Rectal smooth muscle tissue (tissue), 1 donor: ENCODE measurements at regions not wholly inside any gene's neighbourhood (a gene's known extent, or its start where the extent isn't known, plus 50 kb on each side); places are given as distances from the start of the nearest gene placed in this dataset.
"Not testable (repeated sequence)": the region's sequence is repeated elsewhere in the genome, so short reads cannot be mapped to it uniquely, and the experiment has no call there.

Source experiments
- H3K27ac ChIP-seq: one replicate; pipeline ENCODE4 v1.7.0; 2013; ENCODE audit warnings: low read depth, low read length, inconsistent platforms
- H3K27me3 ChIP-seq: one replicate; pipeline ENCODE4 v1.7.0; 2013; ENCODE audit warnings: low read length; ENCODE audit not compliant: control insufficient read depth, insufficient read depth
- H3K36me3 ChIP-seq: one replicate; pipeline ENCODE4 v1.7.0; 2013; ENCODE audit warnings: low read length; ENCODE audit not compliant: control insufficient read depth, insufficient read depth
- H3K4me1 ChIP-seq: one replicate; pipeline ENCODE4 v1.7.0; 2013; ENCODE audit warnings: low read length; ENCODE audit not compliant: control insufficient read depth, insufficient read depth
- H3K4me3 ChIP-seq: one replicate; pipeline ENCODE4 v1.7.0; 2013; ENCODE audit warnings: low read length
- H3K9ac ChIP-seq: one replicate; pipeline ENCODE4 v1.7.0; 2013; ENCODE audit warnings: low read length

DNA sequence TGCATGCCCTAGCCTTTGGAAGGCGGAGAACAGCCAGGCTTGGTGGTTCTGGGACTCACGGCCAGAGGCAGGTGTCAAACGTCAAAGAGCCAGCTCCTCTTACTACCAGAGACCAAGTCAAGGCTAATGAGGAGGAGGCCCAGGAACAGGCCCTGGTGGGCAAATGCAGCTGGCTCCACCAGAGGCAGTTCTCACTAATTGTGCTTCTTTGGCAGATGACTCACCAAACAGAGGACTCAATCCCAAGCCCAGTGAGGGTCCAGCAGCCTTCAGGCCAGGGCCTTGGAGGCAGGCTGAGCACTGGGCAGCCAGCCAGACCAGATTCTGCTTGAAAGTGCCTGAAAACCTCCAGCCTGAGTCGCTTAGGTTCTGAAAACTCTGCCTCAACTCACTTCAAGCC lies 336.5 kb upstream of the CDH5 start:
- H3K4me3 ChIP-seq, result no peak overlapping the region
- no peaks in the 10 kb centered on the region for H3K36me3 ChIP-seq
- H3K9ac ChIP-seq, result no peak overlapping the region
- no peaks in the 10 kb centered on the region for H3K4me1 ChIP-seq
- no peak overlapping the region for H3K27ac ChIP-seq
- H3K27me3 ChIP-seq, result no peaks in the 10 kb centered on the region

DNA sequence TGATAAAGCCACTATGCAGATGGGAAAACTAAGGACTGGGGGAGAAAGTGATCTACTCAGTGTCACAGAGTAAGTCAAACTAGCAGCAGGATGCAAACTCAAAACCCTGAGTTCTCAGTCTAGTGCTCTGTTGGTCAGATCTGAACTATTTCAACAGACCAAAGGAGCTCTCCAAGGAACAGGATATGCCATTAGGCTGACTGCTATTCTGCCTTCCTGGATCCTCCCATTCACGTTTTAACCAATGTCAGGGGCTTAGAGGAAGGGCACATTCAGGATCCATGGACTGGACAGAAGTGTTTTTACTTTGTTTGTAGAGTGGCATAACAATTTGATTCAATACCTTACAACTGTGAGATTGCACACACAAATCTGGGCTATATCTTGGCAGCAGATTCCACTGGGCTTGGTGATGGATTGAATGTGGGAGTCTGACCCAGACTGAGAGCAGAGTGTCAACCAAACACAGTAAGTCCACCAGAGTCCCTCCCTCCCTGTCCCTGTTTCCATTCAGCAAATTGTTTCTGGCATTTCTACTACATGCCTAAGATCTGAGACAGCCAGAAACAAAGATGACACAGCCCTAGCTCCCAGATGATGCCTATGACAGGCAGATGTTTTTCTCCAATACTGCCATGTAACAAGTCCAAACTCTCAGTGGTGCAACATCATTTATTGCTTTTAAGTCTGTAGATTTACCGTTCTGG lies 337.8 kb upstream of the CDH5 start:
- H3K9ac ChIP-seq, result no peak overlapping the region
- H3K27me3 ChIP-seq, result no peaks in the 10 kb centered on the region
- H3K36me3 ChIP-seq, result no peaks in the 10 kb centered on the region
- H3K27ac ChIP-seq, result no peak overlapping the region
- H3K4me3 ChIP-seq, result no peak overlapping the region
- no peaks in the 10 kb centered on the region for H3K4me1 ChIP-seq

DNA sequence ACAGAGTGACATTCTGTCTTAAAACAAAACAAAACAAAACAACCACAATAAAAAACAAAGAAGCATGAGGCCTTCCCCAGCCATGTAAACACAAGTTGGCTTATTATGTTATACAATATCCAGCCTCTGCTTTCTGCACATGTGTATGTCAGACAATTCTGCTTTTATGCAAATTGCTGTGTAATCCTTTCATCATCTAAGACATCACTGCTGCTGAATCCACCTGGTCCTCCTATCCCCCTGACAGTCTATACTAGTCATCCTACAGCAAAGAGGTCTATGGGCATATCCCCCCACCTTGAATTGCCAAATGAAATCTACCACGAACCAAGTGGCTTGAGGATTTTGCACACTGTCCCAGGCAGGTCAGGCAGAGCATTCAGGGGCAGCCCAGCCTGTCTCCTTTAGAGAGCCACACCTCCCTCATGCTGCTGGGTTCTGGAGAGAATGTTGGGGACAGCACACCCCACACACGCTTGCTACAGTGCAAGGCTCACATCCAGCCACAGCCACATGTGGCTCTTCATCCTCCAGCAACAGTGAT lies 339.6 kb upstream of the CDH5 start:
- Histone ChIP-seq H3K4me3 (no peak overlapping the region), H3K4me1 (no peaks in the 10 kb centered on the region), H3K27ac (no peak overlapping the region), H3K9ac (no peak overlapping the region), H3K36me3 (no peaks in the 10 kb centered on the region), H3K27me3 (no peaks in the 10 kb centered on the region)

DNA sequence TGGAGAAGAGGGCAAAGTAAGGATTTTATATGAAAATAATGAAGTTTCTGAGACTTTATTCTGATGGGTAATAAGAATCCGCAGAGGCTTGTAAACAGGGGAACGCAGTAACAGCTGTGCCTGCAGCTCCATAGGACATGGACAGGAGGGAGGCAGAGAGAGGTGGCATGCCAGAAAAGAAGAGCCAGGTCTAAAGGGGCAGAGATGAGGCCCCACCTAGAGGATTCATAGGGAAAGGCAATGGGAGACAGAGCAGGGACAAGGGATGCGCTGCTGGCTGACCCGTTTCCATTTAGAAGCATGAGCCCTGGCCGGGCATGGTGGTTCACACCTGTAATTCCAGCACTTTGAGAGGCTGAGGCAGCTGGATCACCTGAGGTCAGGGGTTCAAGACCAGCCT lies 340.3 kb upstream of the CDH5 start:
- no peak overlapping the region for H3K9ac ChIP-seq
- no peaks in the 10 kb centered on the region for H3K36me3 ChIP-seq
- no peaks in the 10 kb centered on the region for H3K4me1 ChIP-seq
- H3K27ac ChIP-seq, result no peak overlapping the region
- H3K4me3 ChIP-seq, result no peak overlapping the region
- H3K27me3 ChIP-seq, result no peaks in the 10 kb centered on the region

DNA sequence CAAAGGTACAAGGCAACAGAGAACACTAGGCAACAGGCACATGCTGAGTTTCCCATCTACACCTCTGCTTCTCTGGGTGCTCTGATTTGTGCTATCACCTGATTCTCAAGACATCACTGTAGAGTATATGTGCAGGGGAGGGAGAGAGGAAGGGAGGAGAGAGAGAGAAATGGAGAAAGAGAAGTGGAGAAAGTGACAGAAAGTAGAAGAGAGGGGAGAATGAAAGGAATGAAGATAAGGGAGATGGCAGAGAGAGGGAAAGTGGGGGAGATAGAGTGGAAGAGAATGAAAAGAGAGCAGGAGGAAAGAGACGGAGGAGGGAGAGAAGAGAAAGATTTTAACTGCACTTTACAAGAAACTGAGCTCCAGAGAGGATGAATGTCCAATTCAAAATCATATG lies 340.7 kb upstream of the CDH5 start:
- H3K9ac ChIP-seq, result no peak overlapping the region

DNA sequence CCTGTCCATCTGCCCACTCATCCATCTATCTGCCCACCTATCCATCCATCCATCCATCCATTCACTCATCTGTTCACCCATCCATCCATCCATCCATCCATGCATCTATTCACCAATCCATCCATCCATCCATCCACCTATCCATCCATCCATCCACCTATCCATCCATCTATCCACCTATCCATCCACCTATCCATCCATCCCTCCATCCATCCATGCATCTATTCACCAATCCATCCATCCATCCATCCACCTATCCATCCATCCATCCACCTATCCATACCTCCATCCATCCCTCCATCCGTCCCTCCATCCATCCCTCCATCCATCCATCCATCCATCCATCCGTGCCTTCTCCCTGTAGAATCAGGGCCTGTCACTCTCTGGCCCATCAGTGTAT lies 341.9 kb upstream of the CDH5 start:
- H3K27me3 ChIP-seq, H3K9ac ChIP-seq, H3K36me3 ChIP-seq, H3K4me3 ChIP-seq, H3K4me1 ChIP-seq, H3K27ac ChIP-seq: not testable (repeated sequence)

More for the DNA sequence above, 340.7 kb upstream of the CDH5 start:
- Histone ChIP-seq H3K36me3 (no peaks in the 10 kb centered on the region), H3K27ac (no peak overlapping the region), H3K4me1 (no peaks in the 10 kb centered on the region), H3K4me3 (no peak overlapping the region), H3K27me3 (no peaks in the 10 kb centered on the region)

DNA sequence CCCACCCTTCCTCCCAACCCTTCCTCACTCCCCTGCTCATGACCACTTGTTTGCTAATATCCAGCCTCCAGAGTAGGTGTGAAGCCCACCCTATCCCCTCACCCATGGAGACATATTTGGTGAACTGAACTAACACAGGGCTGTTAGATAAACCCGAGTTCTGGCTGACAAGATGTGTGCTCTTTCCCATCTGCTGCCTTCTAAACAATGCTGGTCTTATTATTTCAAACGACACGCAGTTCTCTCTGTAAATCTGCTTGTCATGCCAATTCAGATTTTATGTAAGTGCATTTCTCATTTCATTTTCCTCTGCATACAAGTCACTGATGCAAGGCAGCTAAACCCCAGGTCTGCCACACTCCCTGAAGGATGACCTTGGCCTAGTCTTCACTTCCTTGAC lies 343.0 kb upstream of the CDH5 start:
- H3K36me3 ChIP-seq, result no peaks in the 10 kb centered on the region
- no peak overlapping the region for H3K4me3 ChIP-seq
- no peak overlapping the region for H3K9ac ChIP-seq
- no peak overlapping the region for H3K27ac ChIP-seq
- H3K4me1 ChIP-seq, result no peaks in the 10 kb centered on the region
- H3K27me3 ChIP-seq, result no peaks in the 10 kb centered on the region

DNA sequence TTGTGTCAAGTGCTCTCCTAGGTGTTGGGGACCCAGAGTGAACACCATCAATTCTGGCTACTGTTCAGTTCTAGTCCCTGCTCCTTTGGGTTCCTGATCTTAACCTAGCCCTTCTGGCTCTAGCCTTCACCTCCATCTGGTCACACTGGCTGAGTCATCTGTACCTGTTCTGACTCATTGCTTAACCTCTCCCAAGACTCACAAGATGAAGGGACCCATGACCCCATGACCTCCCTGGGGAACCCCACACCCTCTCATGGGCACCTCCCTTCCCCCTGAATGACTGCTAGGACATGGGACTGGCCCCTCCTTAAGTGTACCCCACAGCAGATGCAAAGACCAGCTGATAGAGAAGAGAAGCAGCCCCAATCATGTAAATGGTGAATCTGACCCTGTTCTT lies 345.8 kb upstream of the CDH5 start:
- Histone ChIP-seq H3K9ac (no peak overlapping the region), H3K27me3 (no peaks in the 10 kb centered on the region), H3K36me3 (no peaks in the 10 kb centered on the region), H3K4me3 (no peak overlapping the region), H3K4me1 (no peaks in the 10 kb centered on the region), H3K27ac (no peak overlapping the region)

DNA sequence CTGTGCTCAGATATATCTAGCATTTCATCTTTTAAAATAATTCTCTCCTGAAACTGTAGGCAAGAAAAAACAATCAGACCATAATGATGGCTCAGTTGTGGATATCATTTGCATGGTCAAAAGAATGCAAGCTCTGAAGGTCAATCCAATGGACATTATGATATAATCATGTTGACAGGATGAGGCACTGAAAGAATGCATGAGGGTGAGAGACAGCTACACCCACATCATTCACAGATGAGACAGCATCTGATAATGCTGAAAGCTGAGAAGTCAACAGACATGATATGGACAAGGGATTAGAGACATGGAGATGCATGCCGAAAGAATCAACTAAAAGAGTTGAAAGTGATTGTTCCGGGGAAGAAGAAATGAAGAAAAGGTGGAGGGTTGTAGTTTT lies 346.4 kb upstream of the CDH5 start:
- H3K27ac ChIP-seq, result no peak overlapping the region
- no peak overlapping the region for H3K9ac ChIP-seq
- H3K4me1 ChIP-seq, result no peaks in the 10 kb centered on the region
- H3K27me3 ChIP-seq, result no peaks in the 10 kb centered on the region
- no peak overlapping the region for H3K4me3 ChIP-seq
- H3K36me3 ChIP-seq, result no peaks in the 10 kb centered on the region

DNA sequence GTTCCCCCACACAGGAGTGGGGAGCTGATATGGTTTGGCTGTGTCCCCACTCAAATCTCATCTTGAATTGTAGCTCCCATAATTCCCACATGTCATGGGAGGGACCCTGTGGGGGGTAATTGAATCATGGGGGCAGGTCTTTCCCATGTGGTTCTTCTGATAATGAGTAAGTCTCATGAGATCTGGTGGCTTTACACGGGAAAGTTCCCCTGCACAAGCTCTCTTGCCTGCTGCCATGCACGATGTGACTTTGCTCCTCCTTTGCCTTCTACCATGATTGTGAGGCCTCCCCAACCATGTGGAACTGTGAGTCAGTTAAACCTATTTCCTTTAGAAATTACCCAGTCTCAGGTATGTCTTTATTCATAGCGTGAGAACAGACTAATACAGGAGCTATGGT lies 347.0 kb upstream of the CDH5 start:
- H3K27me3 ChIP-seq, H3K4me1 ChIP-seq, H3K4me3 ChIP-seq, H3K27ac ChIP-seq, H3K36me3 ChIP-seq, H3K9ac ChIP-seq: not testable (repeated sequence)

DNA sequence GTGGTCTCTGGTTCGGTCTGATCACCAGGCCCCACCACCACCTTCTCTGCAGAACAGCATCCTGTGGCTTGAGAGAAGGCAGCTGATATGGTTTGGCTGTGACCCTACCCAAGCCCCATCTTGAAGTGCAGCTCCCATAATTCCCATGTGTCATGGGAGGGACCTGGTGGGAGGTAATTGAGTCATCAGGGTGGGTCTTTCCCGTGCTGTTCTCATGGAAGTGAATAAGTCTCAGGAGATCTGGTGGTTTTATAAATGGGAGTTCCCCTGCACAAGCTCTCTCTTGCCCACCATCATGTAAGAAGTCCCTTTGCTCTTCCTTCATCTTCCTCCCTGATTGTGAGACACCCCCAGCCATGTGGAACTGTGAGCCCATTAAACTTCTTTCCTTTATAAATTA lies 352.3 kb upstream of the CDH5 start:
- no peaks in the 10 kb centered on the region for H3K36me3 ChIP-seq
- H3K4me3 ChIP-seq, result no peak overlapping the region
- H3K4me1 ChIP-seq, result no peaks in the 10 kb centered on the region
- H3K27me3 ChIP-seq, result no peaks in the 10 kb centered on the region
- no peak overlapping the region for H3K27ac ChIP-seq
- H3K9ac ChIP-seq, result no peak overlapping the region

DNA sequence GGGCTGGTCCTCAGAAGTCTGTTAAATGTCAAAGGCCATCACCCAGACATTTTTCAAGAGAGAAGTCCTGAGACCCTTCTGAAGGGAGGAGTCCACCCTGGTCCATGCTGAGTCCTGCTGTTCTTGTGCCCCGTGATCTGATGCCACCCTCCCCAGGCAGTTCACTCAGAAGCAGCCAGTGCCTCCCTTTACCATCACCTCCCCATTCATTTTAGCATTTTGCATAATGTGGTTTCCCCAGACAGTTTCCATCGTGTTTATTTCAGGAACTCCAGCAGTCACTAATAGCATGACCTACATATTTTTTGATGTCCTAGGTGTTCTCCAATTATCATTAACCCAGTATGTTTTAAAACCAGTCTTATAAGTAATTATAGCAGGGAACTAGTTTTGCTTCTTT lies 353.0 kb upstream of the CDH5 start:
- H3K9ac ChIP-seq, result no peak overlapping the region
- no peak overlapping the region for H3K4me3 ChIP-seq
- no peaks in the 10 kb centered on the region for H3K27me3 ChIP-seq
- no peak overlapping the region for H3K27ac ChIP-seq
- no peaks in the 10 kb centered on the region for H3K4me1 ChIP-seq
- no peaks in the 10 kb centered on the region for H3K36me3 ChIP-seq

DNA sequence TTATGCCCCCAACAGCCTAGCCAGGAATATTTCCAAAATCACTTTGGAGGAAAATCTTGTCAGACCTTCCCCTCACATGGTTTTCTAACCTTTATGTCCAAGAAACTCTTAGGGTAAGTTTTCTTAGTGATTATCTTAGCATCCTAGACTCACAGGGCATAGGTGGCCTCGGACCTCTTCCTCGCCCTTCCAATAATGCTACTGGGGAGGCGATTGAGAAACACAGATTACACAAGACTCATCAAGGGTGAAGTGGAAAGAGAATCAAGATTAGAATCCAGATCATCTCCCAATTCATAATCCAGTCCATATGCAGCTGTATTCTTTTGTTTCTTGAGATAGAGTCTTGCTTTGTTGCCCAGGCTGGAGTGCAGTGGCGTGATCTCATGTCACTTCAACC lies 358.4 kb upstream of the CDH5 start:
- Histone ChIP-seq H3K27me3 (no peaks in the 10 kb centered on the region), H3K4me1 (no peaks in the 10 kb centered on the region), H3K27ac (no peak overlapping the region), H3K36me3 (no peaks in the 10 kb centered on the region), H3K4me3 (no peak overlapping the region), H3K9ac (no peak overlapping the region)
